HG03025 (cell line): ENCODE measurements at regions not wholly inside any gene's neighbourhood (a gene's known extent, or its start where the extent isn't known, plus 50 kb on each side); places are given as distances from the start of the nearest gene placed in this dataset.

Experiments used
- ATAC-seq: cut with Tn5 transposase; IDR thresholded peaks from one replicate; pipeline ENCODE4 v1.9.1; 2021; ENCODE audit warnings: mild to moderate bottlenecking, moderate library complexity; ENCODE audit not compliant: unreplicated experiment, low FRiP score

GRCh38 chr12:89117448-89118034 lies 234.8 kb downstream of the DUSP6 start:
- ATAC-seq = no peak

- no peak for ATAC-seq
Observed at GRCh38 chr12:89111964-89112363, 240.3 kb downstream of the DUSP6 start.

DNA sequence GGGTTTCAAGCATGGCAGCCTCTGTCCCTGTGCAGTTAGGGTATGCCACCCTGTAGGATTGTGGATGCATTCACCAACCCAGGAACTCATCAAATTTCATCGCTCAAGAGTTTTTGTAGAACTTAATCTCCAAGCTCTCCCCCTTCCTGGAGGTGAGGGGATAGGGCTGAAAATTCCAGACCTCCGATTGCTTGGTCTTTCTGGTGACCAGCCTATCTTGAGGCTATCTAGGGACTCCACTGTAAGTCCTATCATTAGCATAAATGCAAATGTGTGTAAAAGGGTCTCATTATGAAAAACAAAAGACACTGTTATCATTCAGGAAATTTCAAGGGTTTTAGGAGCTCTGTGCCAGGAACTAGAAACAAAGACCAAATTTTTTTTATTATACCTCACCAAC lies 244.0 kb downstream of the DUSP6 start:
- no peak for ATAC-seq

DNA sequence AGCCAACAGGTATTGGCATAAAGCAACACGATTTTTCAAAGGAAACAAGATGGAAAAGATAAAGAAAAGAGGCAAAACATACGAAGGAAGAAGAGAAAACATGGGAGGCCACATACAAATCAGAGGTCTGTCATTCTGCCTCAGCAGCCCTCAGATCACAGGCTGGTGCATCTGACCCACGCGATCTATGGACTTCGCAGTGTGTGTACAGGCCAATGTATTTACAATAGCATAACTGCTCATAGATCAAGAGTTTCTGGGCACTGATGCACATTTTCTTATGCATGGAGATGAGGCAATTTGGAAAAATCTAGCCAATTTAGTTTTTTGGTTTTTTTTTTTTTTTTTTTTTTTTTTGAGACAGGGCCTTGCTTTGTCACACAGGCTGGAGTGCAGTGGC lies 245.4 kb downstream of the DUSP6 start:
- ATAC-seq = no peak

DNA sequence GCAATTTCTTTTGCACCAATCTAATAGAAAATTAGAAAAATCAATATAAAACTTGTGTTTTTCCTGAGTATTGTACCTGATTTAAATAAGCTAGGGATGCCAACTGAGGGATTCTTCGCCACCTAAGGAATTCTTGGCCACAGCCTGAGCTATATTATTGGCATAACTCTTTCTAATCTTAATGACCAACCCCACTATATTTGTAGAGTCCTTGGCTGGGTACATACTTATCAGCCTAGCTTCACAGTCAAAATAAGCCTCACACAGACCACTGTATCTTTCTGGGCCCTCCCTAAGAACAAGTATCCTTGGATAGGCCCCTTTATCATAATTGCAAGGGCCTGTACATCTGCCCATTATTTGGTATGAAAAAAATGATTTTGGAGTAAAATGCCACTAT lies 247.1 kb downstream of the DUSP6 start:
- ATAC-seq = no peak

- no peak for ATAC-seq
Observed at GRCh38 chr12:89103831-89104230, 248.5 kb downstream of the DUSP6 start.

DNA sequence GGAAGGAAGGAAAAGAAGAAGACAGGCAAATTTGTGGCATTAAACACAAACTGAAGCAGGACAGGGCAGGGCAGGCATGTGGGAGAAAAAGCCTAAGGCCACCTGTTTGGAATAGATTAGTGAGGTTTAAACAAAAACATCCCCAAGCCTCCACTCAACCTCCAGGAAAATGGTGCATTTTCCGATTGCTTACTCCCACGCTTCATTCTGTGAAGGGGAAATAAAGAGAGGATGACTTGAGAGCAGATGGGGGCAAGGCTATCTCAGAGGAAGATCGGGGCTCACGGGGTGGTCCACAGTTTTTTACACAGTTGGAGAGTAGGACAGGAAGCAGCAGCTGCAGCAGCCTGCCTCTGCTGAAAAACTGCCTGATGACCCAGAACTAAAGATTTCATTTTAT lies 250.9 kb downstream of the DUSP6 start:
- no peak for ATAC-seq

- ATAC-seq = no peak
Observed at GRCh38 chr12:89098441-89099112, 253.7 kb downstream of the DUSP6 start.

DNA sequence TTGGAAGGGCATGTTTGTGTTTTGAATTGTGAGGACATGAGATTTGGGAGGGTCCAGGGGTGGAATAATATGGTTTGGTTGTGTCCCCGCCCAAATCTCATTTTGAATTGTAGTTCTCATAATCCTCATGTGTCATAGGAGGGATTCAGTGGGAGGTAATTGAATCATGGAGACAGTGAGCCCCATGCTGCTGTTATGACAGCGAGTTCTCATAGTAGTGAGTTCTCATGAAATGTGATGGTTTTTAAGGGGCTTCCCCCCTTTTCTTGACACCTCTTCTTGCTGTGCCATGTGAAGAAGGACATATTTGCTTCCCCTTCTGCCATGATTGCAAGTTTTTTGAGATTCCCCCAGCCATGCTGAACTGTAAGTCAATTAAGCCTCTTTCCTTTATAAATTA lies 260.0 kb downstream of the DUSP6 start:
- ATAC-seq = no peak

DNA sequence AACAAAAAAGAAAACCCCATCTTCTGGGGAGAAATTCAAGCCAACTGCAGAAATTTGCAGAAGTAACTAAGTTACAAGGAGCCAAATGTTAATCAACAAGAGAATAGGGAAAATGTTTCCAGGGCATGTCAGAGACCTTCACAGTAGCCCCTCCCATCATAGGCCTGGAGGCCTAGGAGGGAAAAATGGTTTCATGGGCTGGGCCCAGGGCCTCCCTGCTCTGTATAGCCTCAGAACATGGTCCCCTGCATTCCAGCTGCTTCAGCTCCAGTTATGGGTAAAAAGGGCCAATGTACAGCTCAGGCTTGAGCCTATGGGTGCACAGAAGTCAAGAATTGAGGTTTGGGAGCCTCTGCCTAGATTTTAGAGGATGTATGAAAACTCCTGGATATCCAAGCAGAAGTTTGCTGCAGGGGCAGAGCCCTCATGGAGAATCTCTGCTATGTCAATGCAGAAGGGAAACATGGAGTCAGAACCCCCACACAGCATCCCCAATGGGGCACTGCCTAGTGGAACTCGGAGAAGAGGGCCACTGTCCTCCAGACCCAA lies 260.9 kb downstream of the DUSP6 start:
- no peak for ATAC-seq

GRCh38 chr12:89089264-89089663 lies 263.0 kb downstream of the DUSP6 start:
- ATAC-seq = no peak

- ATAC-seq = no peak
Observed at GRCh38 chr12:89087876-89088275, 264.4 kb downstream of the DUSP6 start.

- ATAC-seq = no peak
Observed at GRCh38 chr12:89087149-89087825, 265.0 kb downstream of the DUSP6 start.

GRCh38 chr12:89085421-89085820 lies 266.9 kb downstream of the DUSP6 start:
- ATAC-seq = no peak

GRCh38 chr12:89084751-89085150 lies 267.6 kb downstream of the DUSP6 start:
- ATAC-seq = no peak

DNA sequence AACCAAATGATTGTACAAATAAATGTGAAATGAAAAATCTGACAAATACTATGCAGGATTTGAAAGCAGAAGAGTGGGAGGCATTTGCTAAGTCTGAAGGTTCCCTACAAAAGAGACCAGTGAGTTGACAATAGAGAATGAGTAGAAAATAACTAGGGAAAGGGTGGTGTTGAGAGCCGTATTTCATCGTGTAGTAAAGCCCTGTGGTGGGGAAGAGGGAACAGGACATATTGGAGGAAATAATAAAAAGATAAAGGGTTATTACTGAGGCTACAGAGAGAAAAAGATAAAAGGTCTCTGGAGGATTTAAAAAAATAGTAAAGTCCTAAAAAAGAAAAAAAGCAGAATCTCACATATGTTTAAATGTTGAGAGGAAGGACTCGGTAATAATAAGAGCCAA lies 268.8 kb downstream of the DUSP6 start:
- no peak for ATAC-seq

DNA sequence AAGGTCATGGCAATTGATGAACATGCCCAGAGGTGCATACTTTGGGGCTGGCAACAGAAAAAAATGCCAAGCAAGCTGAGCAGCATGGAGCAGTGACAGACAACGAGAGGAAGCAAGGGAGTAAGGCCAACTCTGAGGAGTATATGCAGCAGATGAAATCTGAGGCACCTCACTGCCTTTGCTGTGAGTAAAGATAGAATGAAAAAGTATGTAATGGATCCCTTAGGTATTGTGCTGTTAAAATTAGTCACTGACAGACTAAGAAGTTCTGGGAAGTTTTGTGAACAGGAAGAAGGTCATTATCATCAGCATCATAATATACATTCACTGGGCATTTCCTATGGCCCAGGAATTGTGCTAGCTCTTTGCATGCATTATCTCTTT lies 269.9 kb downstream of the DUSP6 start:
- no peak for ATAC-seq

- ATAC-seq = no peak
Observed at GRCh38 chr12:89081719-89082369, 270.5 kb downstream of the DUSP6 start.

DNA sequence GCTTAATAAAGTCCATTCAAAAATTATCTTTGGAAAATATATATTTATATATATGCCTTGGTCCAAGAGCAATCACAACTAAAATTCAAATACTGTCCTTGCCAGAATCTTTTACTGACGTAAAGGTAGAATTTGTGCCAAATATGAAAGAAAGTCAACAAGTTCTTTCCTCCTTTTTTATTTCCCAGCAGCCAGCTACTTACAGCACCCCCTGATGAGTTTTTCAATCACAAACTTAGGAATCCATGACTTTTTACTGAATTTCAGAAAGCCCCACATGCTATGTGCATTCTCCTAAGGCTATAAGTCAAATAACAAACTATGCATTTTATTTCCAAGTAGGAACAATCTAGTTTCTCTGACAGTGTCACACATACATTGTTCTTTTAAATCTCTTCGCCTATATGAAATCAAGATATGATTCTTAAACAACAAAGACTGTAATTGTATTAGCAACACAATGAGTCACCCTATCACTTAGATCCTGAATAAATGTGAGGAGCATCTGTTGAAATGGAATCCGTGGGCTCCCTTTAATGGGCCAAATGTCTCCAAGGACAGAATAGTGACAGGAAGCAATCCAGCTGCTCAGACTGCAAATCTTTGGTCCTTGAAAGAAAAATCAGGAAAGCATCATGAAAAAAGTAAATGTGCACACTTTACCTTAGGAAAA lies 271.4 kb downstream of the DUSP6 start:
- no peak for ATAC-seq

DNA sequence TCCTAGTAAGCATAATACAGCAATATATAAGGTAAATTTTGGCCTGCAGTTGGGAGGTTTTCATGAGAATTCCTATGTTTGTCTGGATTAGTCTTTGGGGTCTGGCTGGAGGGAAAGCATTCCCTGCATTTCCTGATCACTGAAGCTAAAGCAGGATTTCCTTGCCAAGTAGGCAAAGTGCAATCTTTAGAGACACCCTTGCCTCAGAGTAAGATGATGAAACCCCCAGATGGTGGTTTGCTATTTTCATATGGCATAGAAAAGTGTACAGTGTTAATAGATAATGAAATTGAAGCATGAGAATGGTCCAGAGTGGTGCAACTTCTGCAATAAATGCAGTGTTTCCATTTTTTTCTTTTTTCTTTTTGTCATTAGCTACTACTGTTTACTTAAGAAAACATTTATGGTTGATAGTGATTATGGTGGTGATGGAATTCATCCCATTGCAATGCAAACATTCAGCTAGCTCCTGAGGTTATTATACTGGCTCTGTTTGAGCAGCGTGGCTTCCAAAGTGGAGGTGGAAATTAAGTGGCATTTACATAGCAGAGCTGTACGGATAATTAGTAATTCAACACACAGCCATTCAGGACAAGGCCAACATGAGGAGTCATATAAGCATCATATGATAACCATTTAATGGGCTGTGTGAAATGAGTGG lies 276.3 kb downstream of the DUSP6 start:
- no peak for ATAC-seq
